ENCODE measurements at regions not wholly inside any gene's neighbourhood (a gene's known extent, or its start where the extent isn't known, plus 50 kb on each side); places are given as distances from the start of the nearest gene placed in this dataset.
"Not testable (repeated sequence)": the region's sequence is repeated elsewhere in the genome, so short reads cannot be mapped to it uniquely, and the experiment has no call there.

- H3K27ac ChIP-seq, result no peak overlapping the region
Observed at GRCh38 chr5:113749334-113749733, 235.8 kb downstream of the YTHDC2 start.

GRCh38 chr5:113753182-113753581 lies 239.7 kb downstream of the YTHDC2 start:
- not testable (repeated sequence) for H3K27ac ChIP-seq

More at GRCh38 chr5:113749334-113749733, 235.8 kb downstream of the YTHDC2 start:
- no peak for TF ChIP-seq ZFX (IDR thresholded peaks at IDR 0.05; ENCODE audit: borderline replicate concordance)
- TF ChIP-seq CTCF (IDR thresholded peaks at IDR 0.05), result no peak

GRCh38 chr5:113755516-113755915 lies 242.0 kb downstream of the YTHDC2 start:
- TF ChIP-seq CTCF (IDR thresholded peaks at IDR 0.05) (no peak), ZFX (IDR thresholded peaks at IDR 0.05; ENCODE audit: borderline replicate concordance) (no peak)
- H3K27ac ChIP-seq, result no peak overlapping the region

GRCh38 chr5:113757508-113757907 lies 244.0 kb downstream of the YTHDC2 start:
- TF ChIP-seq CTCF (IDR thresholded peaks at IDR 0.05) (no peak), ZFX (IDR thresholded peaks at IDR 0.05; ENCODE audit: borderline replicate concordance) (no peak)
- H3K27ac ChIP-seq, result no peak overlapping the region

GRCh38 chr5:113759505-113759904 lies 246.0 kb downstream of the YTHDC2 start:
- H3K27ac ChIP-seq, result no peak overlapping the region
- TF ChIP-seq ZFX (IDR thresholded peaks at IDR 0.05; ENCODE audit: borderline replicate concordance) (no peak), CTCF (IDR thresholded peaks at IDR 0.05) (no peak)

- H3K27ac ChIP-seq, result no peak overlapping the region
- TF ChIP-seq CTCF (IDR thresholded peaks at IDR 0.05) (no peak), ZFX (IDR thresholded peaks at IDR 0.05; ENCODE audit: borderline replicate concordance) (no peak)
Observed at GRCh38 chr5:113760486-113760885, 247.0 kb downstream of the YTHDC2 start.

GRCh38 chr5:113761594-113761993 lies 248.1 kb downstream of the YTHDC2 start:
- no peak overlapping the region for H3K27ac ChIP-seq
- TF ChIP-seq CTCF (IDR thresholded peaks at IDR 0.05), result no peak
- no peak for TF ChIP-seq ZFX (IDR thresholded peaks at IDR 0.05; ENCODE audit: borderline replicate concordance)

GRCh38 chr5:113764382-113764781 lies 250.9 kb downstream of the YTHDC2 start:
- H3K27ac ChIP-seq, result no peak overlapping the region
- TF ChIP-seq ZFX (IDR thresholded peaks at IDR 0.05; ENCODE audit: borderline replicate concordance), result no peak
- TF ChIP-seq CTCF (IDR thresholded peaks at IDR 0.05), result no peak

- not testable (repeated sequence) for H3K27ac ChIP-seq
Observed at GRCh38 chr5:113766827-113767226, 253.3 kb downstream of the YTHDC2 start.
